ENCODE measurements at regions not wholly inside any gene's neighbourhood (a gene's known extent, or its start where the extent isn't known, plus 50 kb on each side); places are given as distances from the start of the nearest gene placed in this dataset.

GRCh38 chr18:11310476-11311086 is 161.2 kb upstream of the PIEZO2 start:
- TF ChIP-seq POLR2A (IDR thresholded peaks at IDR 0.05; ENCODE audit: borderline replicate concordance, extremely low read depth, insufficient read depth, insufficient read length) (no peak), CEBPB (IDR thresholded peaks at IDR 0.05; ENCODE audit: low read depth) (no peak), EZH2 (IDR thresholded peaks at IDR 0.05) (no peak), CTCF (IDR thresholded peaks at IDR 0.05 in 2 of 3, conservative IDR thresholded peaks at IDR 0.05 in 1 of 3; ENCODE audit: borderline replicate concordance in 1 of 3, insufficient read depth in 1 of 3, low read depth in 2 of 3, low read length in 2 of 3) (peak; percentile 50 to 91 (median 83); a peak in 5 of 6 replicates), YY1 (IDR thresholded peaks at IDR 0.05; ENCODE audit: extremely low read depth, insufficient replicate concordance, low read depth, low read length) (no peak), ZFX (IDR thresholded peaks at IDR 0.05) (no peak), MAX (IDR thresholded peaks at IDR 0.05) (no peak), POLR2AphosphoS5 (IDR thresholded peaks at IDR 0.05; ENCODE audit: low read depth, low read length) (no peak), EZH2phosphoT487 (IDR thresholded peaks at IDR 0.05; ENCODE audit: borderline replicate concordance) (no peak), CBX3 (IDR thresholded peaks at IDR 0.05; ENCODE audit: low read depth) (no peak), TCF7L2 (IDR thresholded peaks at IDR 0.05; ENCODE audit: borderline replicate concordance, extremely low read depth, insufficient read depth, insufficient read length) (no peak), FOSL1 (IDR thresholded peaks at IDR 0.05; ENCODE audit: low read depth) (no peak)
- TF ChIP-seq, protein P1, sequence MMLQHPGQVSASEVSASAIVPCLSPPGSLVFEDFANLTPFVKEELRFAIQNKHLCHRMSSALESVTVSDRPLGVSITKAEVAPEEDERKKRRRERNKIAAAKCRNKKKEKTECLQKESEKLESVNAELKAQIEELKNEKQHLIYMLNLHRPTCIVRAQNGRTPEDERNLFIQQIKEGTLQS (IDR thresholded peaks at IDR 0.05): no peak

Data from HCT116 (cell line).